C4-2B (cell line): ENCODE measurements at regions not wholly inside any gene's neighbourhood (a gene's known extent, or its start where the extent isn't known, plus 50 kb on each side); places are given as distances from the start of the nearest gene placed in this dataset.
A peak's percentile ranks its signal among the peaks of the same experiment; 100 is the strongest.
"Not testable (repeated sequence)": the region's sequence is repeated elsewhere in the genome, so short reads cannot be mapped to it uniquely, and the experiment has no call there.

Source experiments
- CTCF ChIP-seq: fragments of 450-650 bp; conservative IDR thresholded peaks from 2 replicates; pipeline ENCODE4 v1.5.1; 2017; ENCODE audit warnings: mild to moderate bottlenecking
- ZFX ChIP-seq: fragments of 450-650 bp; IDR thresholded peaks from 2 replicates; pipeline ENCODE4 v1.6.1; 2017

DNA sequence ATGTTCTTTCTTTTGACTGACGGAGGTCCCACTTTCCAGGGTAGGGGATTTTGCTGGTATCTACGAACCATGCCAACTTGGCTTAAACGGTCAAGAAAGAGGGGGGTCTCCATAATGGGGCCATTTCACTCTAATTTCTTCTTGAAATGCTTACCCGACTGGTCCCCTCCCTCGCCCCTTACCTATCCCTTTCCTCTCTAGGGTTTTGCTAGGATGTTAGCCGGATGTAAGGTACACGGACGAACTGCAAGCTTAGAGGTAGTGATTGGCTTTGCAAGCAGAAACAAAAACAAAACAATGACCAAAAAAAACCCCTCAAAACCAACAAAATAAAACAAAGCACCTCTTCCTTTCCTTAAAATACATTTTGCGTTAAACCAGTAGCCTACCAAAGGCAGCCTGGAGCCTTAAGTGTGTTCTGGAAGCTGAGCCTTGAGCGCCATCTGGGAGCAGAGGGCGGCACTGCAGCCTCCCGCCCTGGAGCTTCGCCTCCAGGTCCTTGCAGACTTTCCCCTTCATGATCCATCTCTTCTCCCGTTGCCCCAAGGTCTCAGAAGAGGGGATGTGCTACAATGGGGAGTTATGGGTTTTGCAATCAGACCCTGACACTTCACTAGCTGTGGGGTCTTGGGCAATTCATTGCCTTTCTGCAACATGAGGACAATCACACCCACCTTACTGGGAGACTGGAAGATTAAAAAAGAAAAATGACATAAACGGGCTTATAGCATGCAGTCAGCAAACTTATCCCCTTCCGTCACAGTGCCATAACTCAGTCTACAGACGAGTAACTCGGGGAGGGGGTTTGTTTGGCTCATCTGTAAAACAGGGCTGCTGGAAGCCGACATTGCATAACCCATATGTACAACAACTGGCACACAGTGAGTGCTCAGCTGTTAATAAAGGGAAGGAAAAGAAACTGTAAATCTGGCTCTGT lies 125.9 kb upstream of the RRN3 start:
- TF ChIP-seq CTCF = peak; percentile 70
- TF ChIP-seq ZFX = not testable (repeated sequence)
